ENCODE measurements at regions not wholly inside any gene's neighbourhood (a gene's known extent, or its start where the extent isn't known, plus 50 kb on each side); places are given as distances from the start of the nearest gene placed in this dataset.

GRCh38 chr5:74107899-74108298, 481.9 kb downstream of the ARHGEF28 start:
- H3K4me3 ChIP-seq: no peak overlapping the region
- intact Hi-C loops (cut with DNase I, micrococcal nuclease): no loop called here
- no peak for TF ChIP-seq CTCF (IDR thresholded peaks at IDR 0.05)
- DNase-seq: no peak
- no peaks in the 10 kb centered on the region for H3K4me1 ChIP-seq (ENCODE audit: low read depth)
- H3K9me3 ChIP-seq: no peaks in the 10 kb centered on the region
- no peaks in the 10 kb centered on the region for H3K36me3 ChIP-seq (ENCODE audit: low read depth)
- no peak for ATAC-seq

- H3K9me3 ChIP-seq: no peaks in the 10 kb centered on the region
- no peak for TF ChIP-seq CTCF (IDR thresholded peaks at IDR 0.05)
- peak in 2 of 3 donors; percentile 29 to 32 for DNase-seq
- H3K4me1 ChIP-seq (ENCODE audit: low read depth): no peaks in the 10 kb centered on the region
- intact Hi-C loops (cut with DNase I, micrococcal nuclease): no loop called here
- no peaks in the 10 kb centered on the region for H3K36me3 ChIP-seq (ENCODE audit: low read depth)
- no peak overlapping the region for H3K4me3 ChIP-seq
- ATAC-seq: no peak
These were observed 479.3 kb downstream of the ARHGEF28 start for GRCh38 chr5:74105126-74105780.

- H3K4me1 ChIP-seq (ENCODE audit: low read depth): no peaks in the 10 kb centered on the region
- intact Hi-C loops (cut with DNase I, micrococcal nuclease): no loop called here
- ATAC-seq: no peak
- no peak for TF ChIP-seq CTCF (IDR thresholded peaks at IDR 0.05)
- no peaks in the 10 kb centered on the region for H3K36me3 ChIP-seq (ENCODE audit: low read depth)
- H3K4me3 ChIP-seq: no peak overlapping the region
- H3K9me3 ChIP-seq: no peaks in the 10 kb centered on the region
- DNase-seq: no peak
These were observed 477.4 kb downstream of the ARHGEF28 start for GRCh38 chr5:74103131-74104023.

GRCh38 chr5:74100268-74100665, 474.3 kb downstream of the ARHGEF28 start:
- intact Hi-C loops (cut with DNase I, micrococcal nuclease): no loop called here
- no peaks in the 10 kb centered on the region for H3K9me3 ChIP-seq
- no peaks in the 10 kb centered on the region for H3K4me1 ChIP-seq (ENCODE audit: low read depth)
- no peak overlapping the region for H3K4me3 ChIP-seq
- no peak for DNase-seq
- H3K36me3 ChIP-seq (ENCODE audit: low read depth): no peaks in the 10 kb centered on the region
- ATAC-seq: no peak
- no peak for TF ChIP-seq CTCF (IDR thresholded peaks at IDR 0.05)

- DNase-seq: no peak
- intact Hi-C loops (cut with DNase I, micrococcal nuclease): no loop called here
- no peaks in the 10 kb centered on the region for H3K4me1 ChIP-seq (ENCODE audit: low read depth)
- H3K9me3 ChIP-seq: no peaks in the 10 kb centered on the region
- no peak overlapping the region for H3K4me3 ChIP-seq
- TF ChIP-seq CTCF (IDR thresholded peaks at IDR 0.05): no peak
- no peak for ATAC-seq
- H3K36me3 ChIP-seq (ENCODE audit: low read depth): no peaks in the 10 kb centered on the region
These were observed 473.7 kb downstream of the ARHGEF28 start for GRCh38 chr5:74099538-74100267.
